ENCODE measurements at regions not wholly inside any gene's neighbourhood (a gene's known extent, or its start where the extent isn't known, plus 50 kb on each side); places are given as distances from the start of the nearest gene placed in this dataset.
"Not testable (repeated sequence)": the region's sequence is repeated elsewhere in the genome, so short reads cannot be mapped to it uniquely, and the experiment has no call there.

DNA sequence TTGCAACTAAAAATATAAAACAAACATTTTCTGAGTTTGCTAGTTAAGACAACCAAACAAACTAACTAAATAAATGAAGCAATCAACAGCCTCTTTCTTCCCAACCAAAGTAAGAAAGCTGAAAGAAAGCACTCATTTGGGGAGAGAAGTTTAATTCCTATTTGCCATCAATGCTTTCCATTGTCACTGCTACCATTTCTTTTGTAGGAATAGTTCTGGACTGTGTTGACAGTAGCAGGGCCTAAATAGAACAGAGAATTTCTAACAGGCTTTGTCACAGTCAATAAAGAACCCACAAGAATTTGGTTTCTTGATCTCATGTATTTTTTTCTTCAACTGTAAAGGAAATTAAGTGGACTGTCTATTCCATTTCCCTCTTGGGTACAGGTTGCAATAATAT is 1886.4 kb upstream of the TENM3 start:
- TF ChIP-seq CTCF (IDR thresholded peaks at IDR 0.05) = no peak
- H3K4me3 ChIP-seq (ENCODE audit: low read depth in 1 of 2, low read length in 1 of 2) = no peak overlapping the region
- H3K36me3 ChIP-seq = no peaks in the 10 kb centered on the region

DNA sequence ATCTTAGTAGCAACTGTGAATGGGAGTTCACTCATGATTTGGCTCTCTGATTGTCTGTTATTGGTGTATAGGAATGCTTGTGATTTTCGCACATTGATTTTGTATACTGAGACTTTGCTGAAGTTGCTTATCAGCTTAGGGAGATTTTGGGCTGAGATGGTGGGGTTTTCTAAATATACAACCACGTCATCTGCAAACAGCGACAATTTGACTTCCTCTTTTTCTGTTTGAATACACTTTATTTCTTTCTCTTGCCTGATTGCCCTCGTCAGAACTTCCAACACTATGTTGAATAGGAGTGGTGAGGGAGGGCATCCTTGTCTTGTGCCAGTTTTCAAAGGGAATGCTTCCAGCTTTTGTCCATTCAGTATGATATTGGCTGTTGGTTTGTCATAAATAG is 1883.1 kb upstream of the TENM3 start:
- H3K4me1 ChIP-seq (ENCODE audit: control insufficient read depth in 1 of 2, insufficient read depth in 1 of 2, low read depth in 1 of 2, low read length in 1 of 2); H3K4me3 ChIP-seq (ENCODE audit: low read depth in 1 of 2, low read length in 1 of 2); H3K36me3 ChIP-seq; H3K27me3 ChIP-seq; H3K9me3 ChIP-seq; H3K27ac ChIP-seq: not testable (repeated sequence)

More for the DNA sequence above, 1886.4 kb upstream of the TENM3 start:
- H3K27me3 ChIP-seq = no peaks in the 10 kb centered on the region
- no peaks in the 10 kb centered on the region for H3K4me1 ChIP-seq (ENCODE audit: control insufficient read depth in 1 of 2, insufficient read depth in 1 of 2, low read depth in 1 of 2, low read length in 1 of 2)
- H3K9me3 ChIP-seq = no peaks in the 10 kb centered on the region
- H3K27ac ChIP-seq = no peak overlapping the region

GRCh38 chr4:180363815-180364214 is 1879.4 kb upstream of the TENM3 start:
- no peaks in the 10 kb centered on the region for H3K9me3 ChIP-seq
- no peaks in the 10 kb centered on the region for H3K4me1 ChIP-seq (ENCODE audit: control insufficient read depth in 1 of 2, insufficient read depth in 1 of 2, low read depth in 1 of 2, low read length in 1 of 2)
- no peaks in the 10 kb centered on the region for H3K27me3 ChIP-seq
- H3K27ac ChIP-seq = no peak overlapping the region
- H3K4me3 ChIP-seq (ENCODE audit: low read depth in 1 of 2, low read length in 1 of 2) = no peak overlapping the region
- no peaks in the 10 kb centered on the region for H3K36me3 ChIP-seq
- no peak for TF ChIP-seq CTCF (IDR thresholded peaks at IDR 0.05)

DNA sequence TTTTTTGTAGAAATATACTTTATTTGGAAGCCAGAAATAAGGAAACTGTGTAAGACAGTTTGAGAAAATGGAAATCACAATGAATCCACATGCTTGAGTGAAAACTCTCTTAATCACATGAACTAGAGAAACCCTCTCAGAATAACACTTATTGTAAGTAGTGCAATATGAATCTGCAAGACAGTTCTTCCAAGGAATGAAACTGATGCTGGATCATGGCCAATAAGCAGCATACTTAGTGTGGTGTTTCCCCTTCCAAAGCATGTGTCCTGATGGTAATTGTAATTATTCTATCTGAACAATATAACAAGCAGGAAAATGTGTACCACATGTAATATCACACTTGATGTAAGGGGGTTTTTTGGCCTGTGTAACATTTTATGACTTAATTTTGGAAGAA is 1870.5 kb upstream of the TENM3 start:
- TF ChIP-seq CTCF (IDR thresholded peaks at IDR 0.05) = no peak
- Histone ChIP-seq H3K9me3 (no peaks in the 10 kb centered on the region), H3K36me3 (no peaks in the 10 kb centered on the region), H3K4me3 (ENCODE audit: low read depth in 1 of 2, low read length in 1 of 2) (no peak overlapping the region), H3K27me3 (no peaks in the 10 kb centered on the region), H3K4me1 (ENCODE audit: control insufficient read depth in 1 of 2, insufficient read depth in 1 of 2, low read depth in 1 of 2, low read length in 1 of 2) (no peaks in the 10 kb centered on the region), H3K27ac (no peak overlapping the region)

- Histone ChIP-seq H3K27me3 (no peaks in the 10 kb centered on the region), H3K4me1 (ENCODE audit: control insufficient read depth in 1 of 2, insufficient read depth in 1 of 2, low read depth in 1 of 2, low read length in 1 of 2) (no peaks in the 10 kb centered on the region), H3K4me3 (ENCODE audit: low read depth in 1 of 2, low read length in 1 of 2) (no peak overlapping the region), H3K27ac (no peak overlapping the region), H3K36me3 (no peaks in the 10 kb centered on the region), H3K9me3 (no peaks in the 10 kb centered on the region)
- no peak for TF ChIP-seq CTCF (IDR thresholded peaks at IDR 0.05)
Measured at GRCh38 chr4:180377741-180378140, 1865.5 kb upstream of the TENM3 start.

DNA sequence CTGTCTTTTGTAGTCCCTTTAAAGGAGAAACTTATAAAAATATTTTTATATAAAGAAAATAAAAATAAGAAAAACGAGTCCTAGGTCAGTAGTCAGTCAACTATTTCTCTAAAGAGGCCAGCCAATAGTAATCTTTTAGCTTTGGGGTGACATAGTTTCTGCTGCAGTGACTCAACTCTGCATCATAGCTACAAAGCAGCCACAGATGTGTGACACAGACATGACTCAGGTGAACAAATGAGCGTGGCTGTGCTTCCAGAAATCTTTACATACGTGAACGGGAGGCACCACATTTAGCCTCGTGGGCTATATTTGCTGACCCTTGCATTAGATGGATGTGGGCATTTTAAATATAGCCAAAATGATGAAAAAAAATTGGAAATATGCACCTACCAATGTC is 1862.5 kb upstream of the TENM3 start:
- H3K4me3 ChIP-seq (ENCODE audit: low read depth in 1 of 2, low read length in 1 of 2) = no peak overlapping the region
- no peak for TF ChIP-seq CTCF (IDR thresholded peaks at IDR 0.05)
- H3K9me3 ChIP-seq = no peaks in the 10 kb centered on the region
- H3K4me1 ChIP-seq (ENCODE audit: control insufficient read depth in 1 of 2, insufficient read depth in 1 of 2, low read depth in 1 of 2, low read length in 1 of 2) = no peaks in the 10 kb centered on the region
- no peaks in the 10 kb centered on the region for H3K27me3 ChIP-seq
- no peak overlapping the region for H3K27ac ChIP-seq
- H3K36me3 ChIP-seq = no peaks in the 10 kb centered on the region
